ENCODE measurements at regions not wholly inside any gene's neighbourhood (a gene's known extent, or its start where the extent isn't known, plus 50 kb on each side); places are given as distances from the start of the nearest gene placed in this dataset.
"Not testable (repeated sequence)": the region's sequence is repeated elsewhere in the genome, so short reads cannot be mapped to it uniquely, and the experiment has no call there.

- Histone ChIP-seq H3K9me3 (ENCODE audit: insufficient read depth, low read depth, low read length) (no peaks in the 10 kb centered on the region), H3K27ac (ENCODE audit: low read depth, low read length) (no peak overlapping the region), H3K36me3 (ENCODE audit: insufficient read depth, low read length) (no peaks in the 10 kb centered on the region), H3K4me3 (ENCODE audit: low read length) (no peak overlapping the region), H3K9ac (ENCODE audit: low read depth, low read length) (no peak overlapping the region), H3K4me1 (ENCODE audit: insufficient read depth, low read length) (peaks cover 6% of the 10 kb centered on the region), H3K27me3 (ENCODE audit: insufficient read depth, low read length) (no peaks in the 10 kb centered on the region)
- WGBS, result 77% methylated on average over 4 of the region's 4 CpGs
Observed at GRCh38 chr12:112710414-112710813, 81.1 kb upstream of the RPH3A start.

GRCh38 chr12:112711026-112711425 is 80.5 kb upstream of the RPH3A start:
- H3K9me3 ChIP-seq (ENCODE audit: insufficient read depth, low read depth, low read length), result no peaks in the 10 kb centered on the region
- no peaks in the 10 kb centered on the region for H3K36me3 ChIP-seq (ENCODE audit: insufficient read depth, low read length)
- H3K27ac ChIP-seq (ENCODE audit: low read depth, low read length), result no peak overlapping the region
- whole genome bisulfite sequencing, result 70% methylated on average over 3 of the region's 3 CpGs
- no peak overlapping the region for H3K4me3 ChIP-seq (ENCODE audit: low read length)
- no peak overlapping the region for H3K9ac ChIP-seq (ENCODE audit: low read depth, low read length)
- H3K27me3 ChIP-seq (ENCODE audit: insufficient read depth, low read length), result no peaks in the 10 kb centered on the region
- peaks cover 6% of the 10 kb centered on the region for H3K4me1 ChIP-seq (ENCODE audit: insufficient read depth, low read length)

GRCh38 chr12:112711507-112711906 is 80.0 kb upstream of the RPH3A start:
- H3K4me1 ChIP-seq (ENCODE audit: insufficient read depth, low read length), result peaks cover 6% of the 10 kb centered on the region
- 87% methylated on average over 5 of the region's 5 CpGs for WGBS
- no peak overlapping the region for H3K4me3 ChIP-seq (ENCODE audit: low read length)
- H3K27me3 ChIP-seq (ENCODE audit: insufficient read depth, low read length), result no peaks in the 10 kb centered on the region
- H3K27ac ChIP-seq (ENCODE audit: low read depth, low read length), result no peak overlapping the region
- H3K9me3 ChIP-seq (ENCODE audit: insufficient read depth, low read depth, low read length), result no peaks in the 10 kb centered on the region
- no peak overlapping the region for H3K9ac ChIP-seq (ENCODE audit: low read depth, low read length)
- H3K36me3 ChIP-seq (ENCODE audit: insufficient read depth, low read length), result no peaks in the 10 kb centered on the region

DNA sequence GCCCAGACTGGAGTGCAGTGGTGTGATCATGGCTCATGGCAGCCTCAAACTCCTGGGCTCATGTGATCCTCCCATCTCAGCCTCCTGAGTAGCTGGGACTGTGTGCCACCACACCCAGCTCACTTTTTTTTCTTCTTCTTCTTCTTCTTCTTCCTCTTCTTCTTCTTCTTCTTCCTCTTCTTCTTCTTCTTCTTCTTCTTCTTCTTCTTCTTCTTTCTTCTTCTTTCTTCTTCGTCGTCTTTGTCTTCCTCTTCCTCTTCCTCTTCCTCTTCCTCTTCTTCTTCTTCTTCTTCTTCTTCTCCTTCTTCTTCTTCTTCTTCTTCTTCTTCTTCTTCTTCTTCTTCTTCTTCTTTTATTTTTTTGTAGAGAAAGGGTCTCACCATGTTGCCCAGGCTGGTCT is 78.8 kb upstream of the RPH3A start:
- not testable (repeated sequence) for H3K9ac ChIP-seq (ENCODE audit: low read depth, low read length); H3K36me3 ChIP-seq (ENCODE audit: insufficient read depth, low read length); H3K27ac ChIP-seq (ENCODE audit: low read depth, low read length); H3K9me3 ChIP-seq (ENCODE audit: insufficient read depth, low read depth, low read length); H3K4me1 ChIP-seq (ENCODE audit: insufficient read depth, low read length); H3K4me3 ChIP-seq (ENCODE audit: low read length); H3K27me3 ChIP-seq (ENCODE audit: insufficient read depth, low read length)
- WGBS, result no CpG with 5 or more reads among the region's 2 CpGs

- no peaks in the 10 kb centered on the region for H3K36me3 ChIP-seq (ENCODE audit: insufficient read depth, low read length)
- H3K4me3 ChIP-seq (ENCODE audit: low read length), result no peak overlapping the region
- no peaks in the 10 kb centered on the region for H3K27me3 ChIP-seq (ENCODE audit: insufficient read depth, low read length)
- peaks cover 6% of the 10 kb centered on the region for H3K4me1 ChIP-seq (ENCODE audit: insufficient read depth, low read length)
- H3K9ac ChIP-seq (ENCODE audit: low read depth, low read length), result no peak overlapping the region
- WGBS, result 89% methylated on average over 1 of the region's 2 CpGs
- no peaks in the 10 kb centered on the region for H3K9me3 ChIP-seq (ENCODE audit: insufficient read depth, low read depth, low read length)
- H3K27ac ChIP-seq (ENCODE audit: low read depth, low read length), result no peak overlapping the region
Observed at GRCh38 chr12:112713471-112713870, 78.1 kb upstream of the RPH3A start.

DNA sequence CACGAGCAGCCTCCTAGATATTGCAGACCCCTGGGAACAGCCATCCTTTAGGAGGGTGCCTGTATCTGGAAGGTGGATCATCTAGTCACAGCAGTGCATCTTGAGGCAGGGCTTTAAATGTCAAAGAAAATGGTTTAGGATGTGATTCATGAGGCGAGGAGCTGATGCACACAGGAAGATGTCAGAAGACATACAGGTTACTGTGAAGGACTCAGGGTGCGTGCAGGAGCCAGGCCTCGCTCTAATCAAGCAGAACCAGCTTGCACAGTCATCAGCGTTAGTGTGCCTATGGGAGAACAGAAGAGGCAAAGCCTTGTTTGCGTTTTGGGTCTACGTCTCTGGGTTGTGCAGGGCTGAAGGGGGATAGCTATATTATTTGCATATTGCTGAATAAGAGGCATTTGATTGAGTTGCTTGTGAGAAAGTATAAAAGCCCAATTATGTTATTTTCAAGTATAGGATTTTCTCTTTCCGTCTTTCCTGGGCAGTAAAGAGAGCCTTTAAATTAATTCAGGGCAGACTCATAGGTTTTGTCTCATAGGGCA is 77.3 kb upstream of the RPH3A start:
- no peaks in the 10 kb centered on the region for H3K27me3 ChIP-seq (ENCODE audit: insufficient read depth, low read length)
- no peak overlapping the region for H3K9ac ChIP-seq (ENCODE audit: low read depth, low read length)
- no peak overlapping the region for H3K4me3 ChIP-seq (ENCODE audit: low read length)
- no peak overlapping the region for H3K27ac ChIP-seq (ENCODE audit: low read depth, low read length)
- peaks cover 6% of the 10 kb centered on the region for H3K4me1 ChIP-seq (ENCODE audit: insufficient read depth, low read length)
- H3K36me3 ChIP-seq (ENCODE audit: insufficient read depth, low read length), result no peaks in the 10 kb centered on the region
- H3K9me3 ChIP-seq (ENCODE audit: insufficient read depth, low read depth, low read length), result no peaks in the 10 kb centered on the region
- 87% methylated on average over 8 of the region's 8 CpGs for WGBS

- no peak overlapping the region for H3K27ac ChIP-seq (ENCODE audit: low read depth, low read length)
- no peak overlapping the region for H3K4me3 ChIP-seq (ENCODE audit: low read length)
- no peaks in the 10 kb centered on the region for H3K27me3 ChIP-seq (ENCODE audit: insufficient read depth, low read length)
- WGBS, result 78% methylated on average over 11 of the region's 11 CpGs
- peaks cover under 1% of the 10 kb centered on the region; the same call in 1 of the 2 replicates for H3K4me1 ChIP-seq (ENCODE audit: insufficient read depth, low read length)
- no peak overlapping the region for H3K9ac ChIP-seq (ENCODE audit: low read depth, low read length)
- no peaks in the 10 kb centered on the region for H3K9me3 ChIP-seq (ENCODE audit: insufficient read depth, low read depth, low read length)
- no peaks in the 10 kb centered on the region for H3K36me3 ChIP-seq (ENCODE audit: insufficient read depth, low read length)
Observed at GRCh38 chr12:112716099-112717093, 75.2 kb upstream of the RPH3A start.

DNA sequence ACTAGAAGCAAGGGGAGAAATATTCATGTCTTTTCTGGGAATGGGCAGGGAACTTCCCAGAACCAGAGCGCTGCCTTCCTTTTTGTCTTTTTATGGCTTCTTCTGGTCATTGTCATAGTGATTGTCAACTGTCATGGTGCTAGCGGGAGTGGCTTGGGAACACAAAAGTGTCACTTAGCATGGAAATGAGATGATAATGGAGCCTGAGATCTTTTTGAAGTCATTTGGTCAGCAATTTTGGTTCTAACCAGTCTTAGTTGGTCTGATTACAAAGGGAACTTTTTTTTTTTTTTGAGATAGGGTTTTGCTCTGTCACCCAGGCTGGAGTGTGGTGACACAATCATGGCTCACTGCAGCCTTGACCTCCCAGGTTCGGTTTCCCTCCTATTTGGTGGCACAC is 62.7 kb upstream of the RPH3A start:
- no peaks in the 10 kb centered on the region for H3K9me3 ChIP-seq (ENCODE audit: insufficient read depth, low read depth, low read length)
- 89% methylated on average over 3 of the region's 3 CpGs for WGBS
- H3K36me3 ChIP-seq (ENCODE audit: insufficient read depth, low read length), result no peaks in the 10 kb centered on the region
- H3K9ac ChIP-seq (ENCODE audit: low read depth, low read length), result no peak overlapping the region
- H3K4me1 ChIP-seq (ENCODE audit: insufficient read depth, low read length), result no peaks in the 10 kb centered on the region
- H3K4me3 ChIP-seq (ENCODE audit: low read length), result no peak overlapping the region
- H3K27ac ChIP-seq (ENCODE audit: low read depth, low read length), result no peak overlapping the region
- no peaks in the 10 kb centered on the region for H3K27me3 ChIP-seq (ENCODE audit: insufficient read depth, low read length)

DNA sequence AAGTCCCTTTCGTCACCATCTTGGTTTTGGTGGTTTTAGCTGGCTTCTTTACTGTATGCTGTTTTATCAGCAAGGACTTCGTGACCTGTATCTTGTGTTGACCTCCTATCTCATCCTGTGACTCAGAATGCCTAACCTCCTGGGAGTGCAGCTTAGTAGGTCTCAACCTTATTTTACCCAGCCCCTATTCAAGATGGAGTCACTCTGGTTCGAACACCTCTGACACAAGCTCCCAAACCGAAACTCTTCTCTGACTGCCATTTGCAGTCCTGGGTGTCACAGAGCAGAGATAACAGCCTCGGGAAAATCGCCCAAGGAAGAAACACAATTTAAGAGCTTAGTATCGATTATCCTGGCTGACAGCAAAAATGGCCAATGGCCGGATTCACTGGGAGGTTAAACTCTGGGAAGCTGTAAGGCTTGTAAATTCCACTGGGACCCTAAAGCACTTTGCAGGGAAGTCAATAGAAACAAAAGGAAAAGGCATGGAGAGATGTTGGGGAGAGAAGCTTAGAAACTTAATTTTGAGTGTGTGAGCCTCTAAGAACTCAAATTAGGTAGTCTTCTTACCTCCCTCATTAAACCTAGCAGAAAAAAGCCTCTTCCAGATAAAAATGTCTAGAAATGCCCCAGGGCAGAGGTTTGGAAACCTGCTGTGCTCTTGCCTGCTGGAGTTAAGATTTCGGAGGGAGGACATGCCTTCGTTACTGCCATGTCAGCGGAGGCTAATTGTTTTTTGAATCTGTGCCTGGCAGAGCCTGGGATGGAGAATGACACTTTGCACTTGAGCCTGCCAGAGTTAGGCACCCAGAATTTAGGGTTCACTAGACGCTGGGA is 56.5 kb upstream of the RPH3A start:
- no peak overlapping the region for H3K4me3 ChIP-seq (ENCODE audit: low read length)
- H3K4me1 ChIP-seq (ENCODE audit: insufficient read depth, low read length), result no peaks in the 10 kb centered on the region
- 84% methylated on average over 12 of the region's 12 CpGs for WGBS
- no peak overlapping the region for H3K27ac ChIP-seq (ENCODE audit: low read depth, low read length)
- H3K36me3 ChIP-seq (ENCODE audit: insufficient read depth, low read length), result no peaks in the 10 kb centered on the region
- H3K27me3 ChIP-seq (ENCODE audit: insufficient read depth, low read length), result no peaks in the 10 kb centered on the region
- H3K9me3 ChIP-seq (ENCODE audit: insufficient read depth, low read depth, low read length), result no peaks in the 10 kb centered on the region
- no peak overlapping the region for H3K9ac ChIP-seq (ENCODE audit: low read depth, low read length)

DNA sequence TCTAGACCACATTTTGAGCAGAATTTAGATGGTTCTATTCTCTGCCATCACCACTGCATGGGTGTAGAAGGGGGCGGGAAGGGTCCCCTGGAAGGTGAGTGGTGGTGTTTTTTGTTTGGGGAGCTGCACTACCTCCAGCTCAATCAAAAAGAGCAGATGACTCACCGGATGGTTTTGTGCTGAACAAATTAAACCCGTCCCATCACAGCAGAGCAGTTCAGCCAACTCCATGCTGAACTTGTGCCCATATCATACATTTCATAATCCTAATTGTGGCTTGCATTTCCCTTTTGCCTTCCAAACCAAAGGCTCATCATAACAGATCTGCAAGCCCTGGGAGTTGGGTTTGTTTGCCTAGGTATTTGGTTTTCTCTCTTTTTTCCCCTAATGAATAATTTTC is 53.0 kb upstream of the RPH3A start:
- H3K4me3 ChIP-seq (ENCODE audit: low read length), result no peak overlapping the region
- H3K9me3 ChIP-seq (ENCODE audit: insufficient read depth, low read depth, low read length), result no peaks in the 10 kb centered on the region
- no peak overlapping the region for H3K27ac ChIP-seq (ENCODE audit: low read depth, low read length)
- H3K9ac ChIP-seq (ENCODE audit: low read depth, low read length), result no peak overlapping the region
- no peaks in the 10 kb centered on the region for H3K36me3 ChIP-seq (ENCODE audit: insufficient read depth, low read length)
- WGBS, result 80% methylated on average over 3 of the region's 3 CpGs
- H3K27me3 ChIP-seq (ENCODE audit: insufficient read depth, low read length), result no peaks in the 10 kb centered on the region
- peaks cover 8% of the 10 kb centered on the region; the same call in 1 of the 2 replicates for H3K4me1 ChIP-seq (ENCODE audit: insufficient read depth, low read length)

GRCh38 chr12:112740387-112740934 is 51.1 kb upstream of the RPH3A start:
- Histone ChIP-seq H3K36me3 (ENCODE audit: insufficient read depth, low read length) (no peaks in the 10 kb centered on the region), H3K4me3 (ENCODE audit: low read length) (no peak overlapping the region), H3K4me1 (ENCODE audit: insufficient read depth, low read length) (peaks cover 8% of the 10 kb centered on the region; the same call in 1 of the 2 replicates), H3K9me3 (ENCODE audit: insufficient read depth, low read depth, low read length) (no peaks in the 10 kb centered on the region), H3K27me3 (ENCODE audit: insufficient read depth, low read length) (no peaks in the 10 kb centered on the region), H3K9ac (ENCODE audit: low read depth, low read length) (no peak overlapping the region), H3K27ac (ENCODE audit: low read depth, low read length) (no peak overlapping the region)
- 97% methylated on average over 3 of the region's 3 CpGs for WGBS

All from HUES64 (cell line).